T-helper 17 cell (primary cell): ENCODE measurements at regions not wholly inside any gene's neighbourhood (a gene's known extent, or its start where the extent isn't known, plus 50 kb on each side); places are given as distances from the start of the nearest gene placed in this dataset.
"Not testable (repeated sequence)": the region's sequence is repeated elsewhere in the genome, so short reads cannot be mapped to it uniquely, and the experiment has no call there.

Source experiments
- ATAC-seq: fragments of 150-1000 bp; cut with Tn5 transposase; 2 replicates; pipeline ENCODE4 v1.10.0; 2021; ENCODE audit warnings: mild to moderate bottlenecking, moderate library complexity
- DNase-seq, 3 donors: peaks; one replicate each; pipeline versions ENCODE4 v3.0.0 to v3.0.0-alpha.2; 2020 to 2021
- H3K9me3 ChIP-seq: one replicate; pipeline ENCODE4 v1.7.0; 2013; ENCODE audit warnings: low read length, mild to moderate bottlenecking; ENCODE audit not compliant: control insufficient read depth, poor library complexity, severe bottlenecking
- H3K27ac Mint-ChIP-seq: one replicate; pipeline ENCODE4 v1.8.0; 2022; ENCODE audit warnings: mild to moderate bottlenecking, moderate library complexity, mixed read lengths
- H3K27me3 Mint-ChIP-seq: one replicate; pipeline ENCODE4 v1.8.0; 2022; ENCODE audit warnings: mixed read lengths
- H3K36me3 Mint-ChIP-seq: one replicate; pipeline ENCODE4 v1.8.0; 2022; ENCODE audit warnings: low read depth, mixed read lengths
- H3K4me1 Mint-ChIP-seq: one replicate; pipeline ENCODE4 v1.8.0; 2022; ENCODE audit warnings: mild to moderate bottlenecking, mixed read lengths
- H3K4me3 Mint-ChIP-seq: one replicate; pipeline ENCODE4 v1.8.0; 2022; ENCODE audit warnings: mild to moderate bottlenecking, moderate library complexity, mixed read lengths

DNA sequence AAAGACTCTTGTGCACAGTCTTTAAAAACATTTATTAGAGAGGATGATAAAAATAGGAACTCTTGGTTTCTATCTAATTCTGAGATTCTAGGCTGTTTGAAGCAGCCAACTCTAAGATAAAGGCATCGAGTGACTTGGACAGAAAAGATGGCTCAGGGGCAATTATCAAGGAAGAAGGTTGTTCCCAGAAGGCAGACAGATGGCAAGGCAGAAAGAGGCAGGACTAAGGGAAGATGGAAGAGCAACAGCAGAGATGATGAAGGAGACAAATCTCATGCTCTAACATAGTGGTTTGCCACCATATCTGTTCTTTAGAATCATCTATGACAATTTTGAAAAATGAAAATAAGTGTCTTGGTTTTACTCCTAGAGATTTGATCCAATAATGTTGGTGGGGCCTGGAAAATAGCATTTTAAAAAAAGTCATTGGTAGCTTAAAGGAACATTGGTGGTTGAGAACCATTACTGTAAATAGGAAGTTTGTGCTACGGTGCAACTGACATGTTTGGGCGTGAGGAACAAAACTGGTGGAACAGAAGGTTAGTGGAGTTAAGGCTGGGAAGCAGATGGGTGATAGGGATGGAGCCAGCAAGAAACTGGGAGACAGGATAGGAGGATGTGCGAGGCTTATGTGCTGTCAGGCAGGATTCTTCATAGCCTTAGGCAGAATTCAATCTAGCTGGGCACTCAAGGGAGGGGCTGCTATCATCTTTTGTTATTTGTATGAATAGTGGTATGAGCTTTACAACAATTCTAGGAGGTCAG is 751.1 kb downstream of the DHX35 start:
- Mint-ChIP-seq H3K4me3 (no peak overlapping the region), H3K27me3 (no peaks in the 10 kb centered on the region), H3K4me1 (no peaks in the 10 kb centered on the region), H3K36me3 (no peaks in the 10 kb centered on the region), H3K27ac (no peak overlapping the region)
- no peak for DNase-seq
- no peaks in the 10 kb centered on the region for H3K9me3 ChIP-seq
- ATAC-seq: no peak

DNA sequence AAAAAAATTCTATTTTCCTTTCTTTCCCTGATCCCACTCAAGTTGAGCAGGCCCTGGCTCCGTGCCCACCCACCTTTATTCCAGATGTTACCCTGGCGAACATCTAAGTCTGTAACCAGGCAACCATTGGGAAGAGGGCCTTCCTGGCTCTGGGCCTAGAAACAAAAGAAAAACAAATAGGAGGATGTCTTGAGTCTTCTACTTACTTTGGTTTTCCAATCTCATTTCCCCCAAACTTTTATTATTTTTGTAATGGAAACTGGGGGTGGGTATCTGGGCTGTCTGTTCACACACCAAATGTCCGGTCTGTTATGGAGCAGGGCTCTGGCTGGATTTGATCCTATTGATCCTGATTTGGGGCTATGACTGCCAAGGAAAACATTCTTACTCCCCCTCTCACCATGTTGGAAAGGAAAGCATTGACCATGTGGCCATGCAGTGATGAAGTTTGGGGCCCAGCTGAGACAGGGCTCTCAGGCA is 744.1 kb downstream of the DHX35 start:
- no peak overlapping the region for H3K4me3 Mint-ChIP-seq
- H3K4me1 Mint-ChIP-seq: no peaks in the 10 kb centered on the region
- no peak overlapping the region for H3K27ac Mint-ChIP-seq
- DNase-seq (no peak), ATAC-seq (no peak)
- no peaks in the 10 kb centered on the region for H3K27me3 Mint-ChIP-seq
- H3K36me3 Mint-ChIP-seq: no peaks in the 10 kb centered on the region
- H3K9me3 ChIP-seq: no peaks in the 10 kb centered on the region

DNA sequence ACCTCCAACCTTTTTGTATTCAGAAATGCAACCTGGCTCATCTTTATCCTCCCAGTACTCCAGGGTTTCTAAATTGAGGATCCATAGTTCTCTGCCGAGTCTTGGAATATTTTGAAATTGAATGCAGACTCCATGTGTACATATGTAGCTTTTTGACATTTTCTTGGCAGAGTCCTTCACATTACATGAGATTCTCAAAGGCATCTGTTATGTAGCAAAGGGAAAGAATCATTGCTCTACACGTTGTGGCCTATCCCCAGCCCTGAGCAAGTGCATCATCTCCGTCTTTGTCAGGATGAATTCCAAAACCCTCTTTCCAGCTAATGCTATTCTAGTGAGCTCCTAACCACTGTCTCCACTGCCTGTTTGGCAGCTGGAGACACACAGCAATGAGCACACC is 742.9 kb downstream of the DHX35 start:
- Mint-ChIP-seq H3K4me1 (no peaks in the 10 kb centered on the region), H3K27me3 (no peaks in the 10 kb centered on the region), H3K27ac (no peak overlapping the region), H3K36me3 (no peaks in the 10 kb centered on the region), H3K4me3 (no peak overlapping the region)
- DNase-seq: no peak
- H3K9me3 ChIP-seq: no peaks in the 10 kb centered on the region
- ATAC-seq: no peak

DNA sequence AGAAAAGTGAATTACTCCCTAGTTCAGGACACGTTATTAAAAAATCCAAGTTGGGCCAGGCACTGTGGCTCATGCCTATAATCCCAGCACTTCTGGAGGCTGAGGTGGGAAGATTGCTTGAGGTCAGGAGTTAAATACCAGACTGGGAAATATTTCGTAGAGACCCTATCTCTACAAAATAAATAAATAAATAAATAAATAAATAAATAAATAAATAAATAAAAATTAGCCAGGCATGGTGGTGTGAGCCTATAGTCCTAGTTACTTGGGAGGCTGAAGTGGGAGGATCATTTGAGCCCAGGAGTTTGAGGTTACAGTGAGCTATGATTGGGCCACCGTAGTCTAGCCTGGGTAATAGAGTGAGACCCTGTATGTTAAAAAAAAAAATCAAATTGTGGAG is 741.2 kb downstream of the DHX35 start:
- ATAC-seq, H3K27me3 Mint-ChIP-seq, H3K4me1 Mint-ChIP-seq, H3K9me3 ChIP-seq, H3K27ac Mint-ChIP-seq, H3K4me3 Mint-ChIP-seq, H3K36me3 Mint-ChIP-seq, DNase-seq: not testable (repeated sequence)

DNA sequence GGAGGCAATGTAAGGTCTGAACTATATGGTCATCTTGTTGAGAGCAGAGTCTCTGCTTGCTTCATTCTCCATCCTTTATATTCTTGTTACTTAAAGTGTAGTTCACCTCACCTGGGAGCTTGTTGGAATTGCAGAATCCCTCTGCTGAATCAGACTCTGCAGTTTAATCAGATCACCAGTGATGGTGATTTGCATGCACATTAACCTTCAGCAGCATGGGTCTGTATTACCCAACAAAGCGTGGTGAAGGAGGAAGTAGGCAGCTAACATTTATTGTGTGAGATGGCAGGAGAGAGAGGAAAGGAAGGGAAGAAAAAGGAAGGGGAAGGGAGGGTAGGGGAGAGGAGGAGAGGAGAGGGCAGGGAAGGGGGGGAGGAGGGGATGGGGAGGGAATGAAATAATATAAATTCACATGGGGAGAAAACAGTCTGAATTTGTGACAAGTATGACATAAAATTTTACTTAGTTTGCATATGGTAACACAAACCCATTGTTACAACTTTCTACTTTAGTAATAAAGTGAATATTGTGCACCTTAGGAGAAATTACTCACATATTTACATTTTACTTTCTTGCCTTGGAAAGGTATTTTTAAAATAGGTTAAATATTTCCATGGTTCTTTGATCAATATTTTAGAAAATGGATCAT is 740.7 kb downstream of the DHX35 start:
- H3K9me3 ChIP-seq: no peaks in the 10 kb centered on the region
- H3K4me1 Mint-ChIP-seq: no peaks in the 10 kb centered on the region
- H3K27me3 Mint-ChIP-seq: no peaks in the 10 kb centered on the region
- H3K27ac Mint-ChIP-seq: no peak overlapping the region
- H3K36me3 Mint-ChIP-seq: no peaks in the 10 kb centered on the region
- DNase-seq (no peak), ATAC-seq (no peak)
- no peak overlapping the region for H3K4me3 Mint-ChIP-seq

DNA sequence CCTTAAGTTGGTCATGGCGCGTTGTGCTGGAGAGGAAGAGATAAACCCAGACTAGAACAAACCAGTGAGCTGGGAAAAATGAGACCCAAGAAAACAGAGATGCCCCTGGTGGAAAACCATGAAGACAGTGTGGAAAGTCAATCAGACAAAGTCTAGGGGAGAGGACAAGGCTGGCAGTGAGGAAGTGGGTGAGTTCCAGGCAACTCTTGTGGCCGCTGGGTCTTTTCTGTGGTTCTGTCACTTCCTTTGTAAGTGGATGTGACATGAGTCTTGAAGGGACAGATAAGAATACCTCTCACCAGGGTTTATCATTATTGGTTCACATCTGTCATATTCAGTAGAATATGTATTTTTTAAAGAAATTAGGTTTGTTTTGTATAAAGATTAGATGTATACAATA is 738.4 kb downstream of the DHX35 start:
- ATAC-seq (no peak), DNase-seq (no peak)
- Mint-ChIP-seq H3K4me3 (no peak overlapping the region), H3K27ac (no peak overlapping the region), H3K36me3 (no peaks in the 10 kb centered on the region), H3K27me3 (no peaks in the 10 kb centered on the region), H3K4me1 (no peaks in the 10 kb centered on the region)
- no peaks in the 10 kb centered on the region for H3K9me3 ChIP-seq

DNA sequence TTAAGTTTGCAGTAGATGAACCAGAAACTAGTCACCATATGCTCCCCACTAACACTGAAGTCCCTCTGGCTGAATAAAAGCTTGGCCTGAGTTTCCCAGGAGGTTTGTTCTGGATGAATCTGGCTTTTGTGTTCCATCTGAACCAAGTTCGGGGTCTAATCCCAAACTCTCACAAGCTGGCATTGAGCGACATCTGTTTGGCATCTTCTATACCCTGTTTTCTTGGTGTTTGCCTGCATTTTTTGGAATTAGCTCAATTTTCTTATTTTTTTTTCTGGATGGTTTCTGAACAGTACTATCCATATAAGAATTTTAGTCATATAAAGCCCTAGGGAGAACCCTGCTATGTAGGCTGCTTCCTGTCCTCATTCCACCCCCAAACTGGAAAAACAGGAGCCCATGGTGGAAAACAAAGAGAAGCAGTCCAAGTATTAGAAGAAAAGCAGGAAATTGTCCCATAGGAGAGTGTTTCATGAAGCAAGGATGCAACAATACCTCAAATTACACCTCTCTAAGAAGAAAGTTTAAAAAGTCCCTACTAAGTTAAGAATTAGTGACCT is 737.1 kb downstream of the DHX35 start:
- Mint-ChIP-seq H3K27ac (no peak overlapping the region), H3K36me3 (no peaks in the 10 kb centered on the region), H3K27me3 (no peaks in the 10 kb centered on the region), H3K4me1 (no peaks in the 10 kb centered on the region), H3K4me3 (no peak overlapping the region)
- DNase-seq: no peak
- H3K9me3 ChIP-seq: no peaks in the 10 kb centered on the region
- no peak for ATAC-seq

DNA sequence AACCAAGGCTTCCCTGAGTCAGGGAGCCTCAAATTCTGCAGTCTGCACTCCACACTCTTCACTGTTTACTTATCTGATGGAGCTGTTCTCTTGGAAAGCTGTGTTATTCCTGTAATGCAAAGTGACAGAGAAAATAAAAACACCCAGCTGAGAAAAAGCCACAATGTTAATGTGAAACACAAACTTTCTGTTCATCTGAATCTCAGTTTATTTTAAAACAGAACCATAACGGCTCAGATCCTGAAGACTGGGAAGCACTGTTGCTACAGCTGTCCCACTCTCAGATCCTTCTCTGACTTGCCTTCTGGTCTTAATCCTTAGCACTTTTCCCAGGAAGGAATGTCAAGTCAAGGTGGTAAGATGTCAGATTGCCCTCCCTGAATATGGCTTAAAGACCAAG is 736.6 kb downstream of the DHX35 start:
- DNase-seq: no peak

DNA sequence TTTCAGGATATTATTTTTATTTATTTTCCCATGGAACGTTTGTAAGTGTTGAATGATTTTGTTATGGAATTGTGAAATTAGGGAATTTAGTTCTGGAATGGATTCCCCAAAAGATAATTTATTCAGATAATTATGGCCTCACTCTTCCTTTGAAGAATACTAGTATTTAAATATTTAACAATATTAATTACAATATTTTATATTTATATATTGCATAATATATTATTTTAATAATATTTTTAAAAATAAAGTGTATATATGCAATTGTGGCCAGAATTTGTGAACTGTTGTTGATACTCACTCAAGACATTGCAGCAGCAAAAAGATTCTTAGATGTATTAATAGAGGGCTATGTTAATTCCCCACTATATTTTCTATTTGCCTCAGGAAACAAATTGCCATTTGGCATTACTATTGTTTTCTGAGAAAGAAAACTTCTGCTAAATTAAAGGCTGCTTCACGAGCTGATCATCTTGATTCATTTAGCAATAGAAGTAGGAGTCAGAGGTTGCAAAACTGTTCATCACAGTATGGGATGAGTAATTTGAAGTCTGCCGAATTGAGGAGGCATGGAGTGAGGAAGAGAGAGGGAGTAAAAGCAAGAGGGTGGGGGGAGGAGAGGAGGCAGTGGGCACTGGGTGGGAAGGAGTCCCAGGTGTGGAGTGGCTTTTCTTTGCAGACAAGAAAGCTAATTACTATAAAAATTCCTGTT is 729.2 kb downstream of the DHX35 start:
- Mint-ChIP-seq H3K27ac (no peak overlapping the region), H3K4me1 (no peaks in the 10 kb centered on the region), H3K27me3 (no peaks in the 10 kb centered on the region), H3K36me3 (no peaks in the 10 kb centered on the region), H3K4me3 (no peak overlapping the region)
- ATAC-seq: no peak
- no peak for DNase-seq
- H3K9me3 ChIP-seq: no peaks in the 10 kb centered on the region

More for the DNA sequence above, 736.6 kb downstream of the DHX35 start:
- H3K27ac Mint-ChIP-seq: no peak overlapping the region
- no peaks in the 10 kb centered on the region for H3K36me3 Mint-ChIP-seq
- no peaks in the 10 kb centered on the region for H3K9me3 ChIP-seq
- no peak overlapping the region for H3K4me3 Mint-ChIP-seq
- no peaks in the 10 kb centered on the region for H3K27me3 Mint-ChIP-seq
- no peaks in the 10 kb centered on the region for H3K4me1 Mint-ChIP-seq
- no peak for ATAC-seq

DNA sequence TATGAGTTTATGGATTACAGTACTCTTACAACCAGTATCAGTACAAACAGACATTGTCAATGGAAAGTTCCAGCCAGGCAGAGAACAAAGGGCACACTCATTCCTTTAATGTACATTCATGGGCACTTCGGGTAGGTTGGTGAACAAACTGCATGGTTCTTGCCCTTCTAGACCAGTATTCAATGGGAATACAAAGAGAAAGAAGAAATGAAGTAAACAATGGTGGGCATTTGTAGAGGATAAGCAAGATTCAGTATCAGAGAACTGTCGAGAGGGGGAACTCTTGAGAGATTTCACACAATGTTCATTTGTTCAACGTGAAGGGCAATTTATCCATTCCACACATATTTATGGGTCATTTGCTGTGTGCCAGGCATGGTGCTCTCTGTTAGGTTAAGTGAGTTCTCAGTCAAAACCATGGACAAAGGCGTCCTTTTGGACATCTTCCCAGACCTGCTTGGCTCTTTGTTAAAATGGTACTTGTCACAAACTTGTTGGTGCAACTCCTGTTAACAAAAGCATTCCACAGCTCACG is 714.8 kb downstream of the DHX35 start:
- ATAC-seq (no peak), DNase-seq (no peak)
- no peaks in the 10 kb centered on the region for H3K9me3 ChIP-seq
- no peak overlapping the region for H3K27ac Mint-ChIP-seq
- H3K27me3 Mint-ChIP-seq: no peaks in the 10 kb centered on the region
- no peaks in the 10 kb centered on the region for H3K4me1 Mint-ChIP-seq
- H3K4me3 Mint-ChIP-seq: no peak overlapping the region
- H3K36me3 Mint-ChIP-seq: no peaks in the 10 kb centered on the region

DNA sequence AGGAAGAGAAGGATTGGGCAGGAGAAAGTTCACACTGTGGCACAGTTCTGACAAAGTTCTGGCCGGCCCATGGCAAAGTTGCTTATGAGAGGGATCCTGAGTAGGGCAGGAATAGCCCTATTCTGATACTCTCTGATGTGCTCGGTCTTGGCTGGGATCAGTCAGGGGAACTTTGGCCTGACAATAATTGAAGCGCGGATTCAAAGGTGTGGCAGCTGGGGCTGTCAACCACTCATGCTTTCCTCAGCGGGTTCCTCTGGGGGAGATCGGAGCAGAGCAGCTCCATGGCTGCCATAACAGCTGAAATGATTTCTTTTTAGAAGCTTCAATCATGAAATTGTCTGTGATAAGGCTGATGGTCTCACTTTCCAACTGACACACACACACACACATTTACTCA is 714.1 kb downstream of the DHX35 start:
- no peaks in the 10 kb centered on the region for H3K9me3 ChIP-seq
- Mint-ChIP-seq H3K27me3 (no peaks in the 10 kb centered on the region), H3K27ac (no peak overlapping the region), H3K4me1 (no peaks in the 10 kb centered on the region), H3K36me3 (no peaks in the 10 kb centered on the region), H3K4me3 (no peak overlapping the region)
- DNase-seq (no peak), ATAC-seq (no peak)

DNA sequence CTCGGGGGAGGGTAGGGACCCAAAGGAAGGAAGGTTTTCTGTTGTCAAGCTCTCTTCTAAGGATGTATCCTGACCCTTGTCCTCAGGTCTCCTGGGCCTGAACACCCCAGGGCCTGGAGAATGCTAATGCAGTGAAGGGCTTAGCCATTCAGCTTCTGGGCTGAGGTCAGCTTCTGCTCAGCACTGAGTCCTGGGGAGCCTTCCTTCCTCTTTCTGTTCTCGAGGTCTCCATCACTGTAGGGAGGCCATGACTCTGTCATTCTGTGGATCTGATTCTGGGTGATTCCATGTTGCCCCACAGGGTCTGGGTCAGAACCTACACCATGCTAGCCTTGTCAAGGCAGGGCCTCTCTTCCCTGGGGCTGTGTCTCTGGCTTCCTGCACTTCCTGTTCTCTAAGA is 712.7 kb downstream of the DHX35 start:
- Mint-ChIP-seq H3K27me3 (no peaks in the 10 kb centered on the region), H3K4me1 (no peaks in the 10 kb centered on the region), H3K4me3 (no peak overlapping the region), H3K27ac (no peak overlapping the region), H3K36me3 (no peaks in the 10 kb centered on the region)
- no peak for ATAC-seq
- H3K9me3 ChIP-seq: no peaks in the 10 kb centered on the region
- DNase-seq: no peak

DNA sequence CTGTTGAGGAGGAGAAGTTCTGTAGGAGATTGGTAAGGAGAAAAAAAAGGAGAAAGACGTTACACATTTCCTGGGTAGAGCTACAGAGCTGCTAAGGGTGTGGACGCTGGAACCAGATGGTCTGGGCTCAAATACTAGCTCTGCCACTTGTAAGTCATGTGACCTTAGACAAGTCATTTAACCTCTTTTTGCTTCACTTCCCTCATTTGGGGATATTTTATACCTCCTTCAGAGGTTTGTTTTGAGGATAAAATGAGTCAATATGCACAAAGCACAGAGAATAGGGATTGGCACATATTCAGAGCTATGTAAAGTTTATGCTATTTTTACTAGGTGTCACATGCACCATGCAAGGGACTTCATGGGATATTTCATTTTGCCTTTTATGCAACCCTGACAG is 708.8 kb downstream of the DHX35 start:
- no peak overlapping the region for H3K27ac Mint-ChIP-seq
- no peaks in the 10 kb centered on the region for H3K9me3 ChIP-seq
- no peaks in the 10 kb centered on the region for H3K27me3 Mint-ChIP-seq
- no peak for ATAC-seq
- no peaks in the 10 kb centered on the region for H3K36me3 Mint-ChIP-seq
- H3K4me1 Mint-ChIP-seq: no peaks in the 10 kb centered on the region
- no peak for DNase-seq
- H3K4me3 Mint-ChIP-seq: no peak overlapping the region
